ENCODE measurements at regions not wholly inside any gene's neighbourhood (a gene's known extent, or its start where the extent isn't known, plus 50 kb on each side); places are given as distances from the start of the nearest gene placed in this dataset.

- H3K27ac ChIP-seq, result no peak overlapping the region
- H3K36me3 ChIP-seq (replicated peaks in 1 of 2; ENCODE audit: insufficient read depth in 1 of 2, low read depth in 2 of 2), result no peaks in the 10 kb centered on the region
- DNase-seq (no peak), ATAC-seq (no peak)
- H3K9me3 ChIP-seq, result no peaks in the 10 kb centered on the region
- no peaks in the 10 kb centered on the region for H3K27me3 ChIP-seq
- no peak overlapping the region for H3K4me3 ChIP-seq
- intact Hi-C loops (cut with DNase I), result no loop called here
- no peaks in the 10 kb centered on the region for H3K4me1 ChIP-seq
- 33 to 46% methylated on average over 2 of the region's 2 CpGs for WGBS, 2 donors
- TF ChIP-seq POLR2A (IDR thresholded peaks at IDR 0.05) (no peak), CTCF (IDR thresholded peaks at IDR 0.05) (no peak)
These were observed 354.7 kb upstream of the PITX2 start for GRCh38 chr4:110977554-110977953.

GRCh38 chr4:110978761-110979160 is 355.9 kb upstream of the PITX2 start:
- intact Hi-C loops (cut with DNase I), result no loop called here
- Histone ChIP-seq H3K36me3 (replicated peaks in 1 of 2; ENCODE audit: insufficient read depth in 1 of 2, low read depth in 2 of 2) (no peaks in the 10 kb centered on the region), H3K4me1 (no peaks in the 10 kb centered on the region), H3K4me3 (no peak overlapping the region), H3K9me3 (no peaks in the 10 kb centered on the region), H3K27me3 (no peaks in the 10 kb centered on the region), H3K27ac (no peak overlapping the region)
- ATAC-seq, result no peak
- TF ChIP-seq CTCF (IDR thresholded peaks at IDR 0.05) (no peak), POLR2A (IDR thresholded peaks at IDR 0.05) (no peak)
- 35 to 38% methylated on average over 2 of the region's 2 CpGs for WGBS, 2 donors
- no peak for DNase-seq

GRCh38 chr4:110982486-110982885 is 359.6 kb upstream of the PITX2 start:
- Histone ChIP-seq H3K27ac (no peak overlapping the region), H3K4me3 (no peak overlapping the region), H3K9me3 (no peaks in the 10 kb centered on the region), H3K27me3 (no peaks in the 10 kb centered on the region), H3K4me1 (no peaks in the 10 kb centered on the region), H3K36me3 (replicated peaks in 1 of 2; ENCODE audit: insufficient read depth in 1 of 2, low read depth in 2 of 2) (no peaks in the 10 kb centered on the region)
- 47 to 48% methylated on average over 1 of the region's 1 CpG for WGBS, 2 donors
- ATAC-seq (no peak), DNase-seq (no peak)
- TF ChIP-seq POLR2A (IDR thresholded peaks at IDR 0.05) (no peak), CTCF (IDR thresholded peaks at IDR 0.05) (no peak)
- intact Hi-C loops (cut with DNase I), result no loop called here

GRCh38 chr4:110988722-110989121 is 365.8 kb upstream of the PITX2 start:
- no peak for ATAC-seq
- intact Hi-C loops (cut with DNase I), result no loop called here
- DNase-seq, result no peak

More at GRCh38 chr4:110988722-110989121, 365.8 kb upstream of the PITX2 start:
- H3K4me1 ChIP-seq, result no peaks in the 10 kb centered on the region
- TF ChIP-seq POLR2A (IDR thresholded peaks at IDR 0.05), result no peak
- no peak for TF ChIP-seq CTCF (IDR thresholded peaks at IDR 0.05)
- 38 to 49% methylated on average over 4 of the region's 4 CpGs for WGBS, 2 donors
- H3K27me3 ChIP-seq, result no peaks in the 10 kb centered on the region
- H3K4me3 ChIP-seq, result no peak overlapping the region
- no peak overlapping the region for H3K27ac ChIP-seq
- no peaks in the 10 kb centered on the region for H3K9me3 ChIP-seq
- H3K36me3 ChIP-seq (replicated peaks in 1 of 2; ENCODE audit: insufficient read depth in 1 of 2, low read depth in 2 of 2), result no peaks in the 10 kb centered on the region
